K562 (cell line): ENCODE measurements at regions not wholly inside any gene's neighbourhood (a gene's known extent, or its start where the extent isn't known, plus 50 kb on each side); places are given as distances from the start of the nearest gene placed in this dataset.

ENCODE experiments used
- ATAC-seq: fragments of 200-7000 bp; cut with Tn5 transposase; 3 replicates; pipeline ENCODE4 v1.9.1; 2020; ENCODE audit warnings: moderate library complexity
- BruUV-seq: library from RNA; stranded (reverse); fragments of 400-500 nt; replicated peaks from 2 replicates; lab custom pipeline; 2021; lab: Mats Ljungman, UMichigan
- CTCF ChIA-PET: fragments of 300-600 bp; formaldehyde crosslinking; extraction: SDS; loops from one replicate; lab custom pipeline; 2021; ENCODE audit warnings: low intra/inter-chr PET ratio; lab: Yijun Ruan, JAX
- POLR2A ChIA-PET: fragments of 300-600, 350-650 bp; sonication (Branson Sonifier 250); formaldehyde crosslinking; extraction: SDS; loops from one replicate; lab custom pipeline; 2021; ENCODE audit warnings: antibody characterized with exemption, inconsistent platforms; lab: Yijun Ruan, JAX
- DNase-seq, 4 experiments: peaks; one replicate each; pipeline versions ENCODE4 v3.0.0 to v3.0.0-alpha.2; 2011 to 2018; ENCODE audit warnings: low spot score in 3 of 4, mixed read lengths in 3 of 4; ENCODE audit errors: extremely low read depth in 1 of 4
- FAIRE-seq: peaks from 2 replicates; lab custom pipeline; 2011; peaks lifted over from hg19 to GRCh38; lab: Jason Lieb, UNC
- H2AFZ ChIP-seq: 2 replicates; pipeline ENCODE4 v1.6.0; 2011; ENCODE audit warnings: low read depth, low read length, control low read depth, inconsistent platforms
- H3K27ac ChIP-seq: fragments of 200-600 bp; 3 replicates; pipeline ENCODE4 v1.8.0; 2011; ENCODE audit warnings: low read depth, mild to moderate bottlenecking, control low read depth, inconsistent platforms, low read length, moderate library complexity, mixed read lengths; ENCODE audit errors: extremely low read depth
- H3K27me3 ChIP-seq, 2 experiments: fragments of 300-600 bp in 1 of 2; 2 replicates in 1 of 2; 3 replicates in 1 of 2; pipeline versions ENCODE4 v1.6.0 to v1.8.0; 2011; ENCODE audit warnings: inconsistent platforms in 2 of 2, low read length in 2 of 2, mild to moderate bottlenecking in 1 of 2, mixed read lengths in 1 of 2, moderate library complexity in 1 of 2; ENCODE audit not compliant: control insufficient read depth in 2 of 2, insufficient read depth in 2 of 2
- H3K36me3 ChIP-seq: fragments of 300-600 bp; 3 replicates; pipeline ENCODE4 v1.8.0; 2011; ENCODE audit warnings: mild to moderate bottlenecking, low read length, inconsistent platforms; ENCODE audit not compliant: control insufficient read depth, insufficient read depth
- H3K4me1 ChIP-seq, 2 experiments: fragments of 200-600 bp in 1 of 2; replicated peaks in 1 of 2; 2 replicates in 1 of 2; 3 replicates in 1 of 2; pipeline versions ENCODE4 v1.5.1 to v1.8.0; 2011; ENCODE audit warnings: inconsistent platforms in 2 of 2, low read length in 2 of 2, mild to moderate bottlenecking in 1 of 2, mixed read lengths in 1 of 2, moderate library complexity in 1 of 2; ENCODE audit not compliant: control insufficient read depth in 2 of 2, insufficient read depth in 2 of 2
- H3K4me2 ChIP-seq: 2 replicates; pipeline ENCODE4 v1.6.1; 2011; ENCODE audit warnings: low read length, control low read depth, inconsistent platforms, mixed read lengths; ENCODE audit not compliant: insufficient read depth
- H3K4me3 ChIP-seq: fragments of 200-600 bp; sonication (generic), shearing (Covaris generic); 2 replicates; pipeline ENCODE4 v1.5.1; 2016; ENCODE audit warnings: control low read depth, inconsistent platforms
- H3K79me2 ChIP-seq: fragments of 200-600 bp; 3 replicates; pipeline ENCODE4 v1.8.0; 2011; ENCODE audit warnings: low read length, inconsistent platforms; ENCODE audit not compliant: control insufficient read depth, insufficient read depth
- H3K9ac ChIP-seq, 2 experiments: 2 replicates each; pipeline versions ENCODE4 v1.6.0 to v1.6.1; 2011; ENCODE audit warnings: low read depth in 2 of 2, low read length in 2 of 2, control low read depth in 1 of 2, inconsistent platforms in 1 of 2, mild to moderate bottlenecking in 1 of 2, mixed read lengths in 1 of 2; ENCODE audit not compliant: insufficient read depth in 1 of 2
- H3K9me1 ChIP-seq: one replicate; pipeline ENCODE4 v1.6.0; 2011; ENCODE audit warnings: inconsistent platforms, mild to moderate bottlenecking, low read length, moderate library complexity; ENCODE audit not compliant: control insufficient read depth, insufficient read depth
- H3K9me3 ChIP-seq: replicated peaks from 2 replicates; pipeline ENCODE4 v1.5.1; 2011; ENCODE audit warnings: low read depth, low read length, inconsistent platforms; ENCODE audit not compliant: control insufficient read depth, insufficient read depth
- H4K20me1 ChIP-seq: replicated peaks from 2 replicates; pipeline ENCODE4 v1.6.1; 2011; ENCODE audit warnings: low read length, inconsistent platforms, mixed read lengths; ENCODE audit not compliant: control insufficient read depth, insufficient read depth
- NCOA6 ChIP-seq: fragments of 450-650 bp; IDR thresholded peaks from 2 replicates; pipeline ENCODE4 v1.6.1; 2017; ENCODE audit warnings: mild to moderate bottlenecking
- SREBF2 ChIP-seq: sonication (generic); formaldehyde crosslinking; IDR thresholded peaks from 2 replicates; pipeline ENCODE4 v1.4.0; 2020; ENCODE audit warnings: mild to moderate bottlenecking, missing genetic modification reagents
- TSC22D4 ChIP-seq: fragments of 450-650 bp; IDR thresholded peaks from 2 replicates; pipeline ENCODE4 v1.6.1; 2016; ENCODE audit warnings: missing genetic modification characterization, missing biosample characterization, control low read depth
- YBX1 ChIP-seq: fragments of 450-650 bp; IDR thresholded peaks from 2 replicates; pipeline ENCODE4 v1.7.1; 2016; ENCODE audit warnings: mild to moderate bottlenecking
- ZNF134 ChIP-seq: fragments of 250-450 bp; sonication (Bioruptor Pico); conservative IDR thresholded peaks from 2 replicates; pipeline ENCODE4 v1.4.0; 2020
- in situ Hi-C: fragments of 300-500 bp; cut with MboI; formaldehyde crosslinking; loops from 4 replicates; pipeline ENCODE4 v1.15.0; 2018; ENCODE audit warnings: inconsistent platforms, mixed read lengths
- intact Hi-C: fragments of 100-400 bp; cut with micrococcal nuclease; formaldehyde crosslinking; loops from 2 replicates; pipeline ENCODE4 v1.14.2; 2022
- TF ChIP-seq, protein P1 (sequence below): fragments of 250-450 bp; sonication (Bioruptor Pico); IDR thresholded peaks from 2 replicates; pipeline ENCODE4 v1.5.1; 2021; ENCODE audit warnings: mild to moderate bottlenecking
- TF ChIP-seq, protein P2 (sequence below), 2 experiments: IDR thresholded peaks; 2 replicates each; pipeline ENCODE4 v1.6.1; 2011; ENCODE audit warnings: borderline replicate concordance in 1 of 2, control low read depth in 1 of 2, low read depth in 1 of 2, low read length in 1 of 2, mild to moderate bottlenecking in 1 of 2, mixed read lengths in 1 of 2, moderate library complexity in 1 of 2; ENCODE audit not compliant: insufficient read depth in 1 of 2, insufficient read length in 1 of 2, poor library complexity in 1 of 2, severe bottlenecking in 1 of 2; ENCODE audit errors: extremely low read depth in 1 of 2
- TF ChIP-seq, protein P3 (sequence below): IDR thresholded peaks from 3 replicates; pipeline ENCODE4 v1.6.1; 2011; ENCODE audit warnings: borderline replicate concordance, mild to moderate bottlenecking; ENCODE audit not compliant: insufficient read length, insufficient read depth

DNA sequence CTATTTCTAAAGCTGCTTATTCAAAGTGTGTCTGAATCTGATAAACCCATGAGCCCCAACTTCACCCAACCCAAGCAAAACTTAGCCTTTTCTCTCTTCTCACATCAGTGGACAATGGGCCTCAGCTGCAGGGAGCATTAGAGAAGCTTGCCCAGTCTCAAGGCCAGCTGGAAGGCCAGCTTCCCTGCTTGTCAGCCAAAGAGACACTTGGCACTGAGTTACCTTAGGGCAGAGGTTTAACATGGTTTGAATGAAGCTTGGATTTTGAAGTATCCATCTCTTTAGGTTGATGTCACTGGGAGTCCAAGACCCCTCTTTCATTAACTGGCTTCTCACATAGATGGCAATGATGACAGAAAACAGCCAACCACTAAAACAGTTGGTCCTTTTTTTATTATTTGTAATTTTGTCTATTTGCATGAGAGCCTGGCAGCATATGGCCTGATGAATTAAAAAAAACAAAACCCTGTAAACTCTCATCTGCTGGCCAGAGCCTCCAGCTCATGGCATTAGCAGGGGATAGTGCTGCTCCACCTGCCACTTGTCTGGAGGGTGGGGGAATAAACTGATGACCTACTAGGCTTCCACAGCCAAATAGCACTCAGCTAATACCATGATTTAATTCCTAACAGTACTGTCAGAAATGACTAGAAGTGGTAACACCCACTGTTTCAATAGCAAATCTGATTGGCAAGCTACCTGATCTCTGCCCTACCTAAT, 137.0 kb downstream of the UBE2E3 start:
- intact Hi-C loops, result no loop called here
- no peaks in the 10 kb centered on the region for H4K20me1 ChIP-seq
- H3K9ac ChIP-seq, result no peak overlapping the region
- H3K9me1 ChIP-seq, result no peaks in the 10 kb centered on the region
- H3K4me1 ChIP-seq, result no peaks in the 10 kb centered on the region
- H3K27ac ChIP-seq, result no peak overlapping the region
- H3K36me3 ChIP-seq, result no peaks in the 10 kb centered on the region
- TF ChIP-seq NCOA6 (no peak), TSC22D4 (tag) (no peak), ZNF134 (CRISPR knock-in tag) (no peak), YBX1 (no peak), SREBF2 (no peak)
- TF ChIP-seq, protein P1, sequence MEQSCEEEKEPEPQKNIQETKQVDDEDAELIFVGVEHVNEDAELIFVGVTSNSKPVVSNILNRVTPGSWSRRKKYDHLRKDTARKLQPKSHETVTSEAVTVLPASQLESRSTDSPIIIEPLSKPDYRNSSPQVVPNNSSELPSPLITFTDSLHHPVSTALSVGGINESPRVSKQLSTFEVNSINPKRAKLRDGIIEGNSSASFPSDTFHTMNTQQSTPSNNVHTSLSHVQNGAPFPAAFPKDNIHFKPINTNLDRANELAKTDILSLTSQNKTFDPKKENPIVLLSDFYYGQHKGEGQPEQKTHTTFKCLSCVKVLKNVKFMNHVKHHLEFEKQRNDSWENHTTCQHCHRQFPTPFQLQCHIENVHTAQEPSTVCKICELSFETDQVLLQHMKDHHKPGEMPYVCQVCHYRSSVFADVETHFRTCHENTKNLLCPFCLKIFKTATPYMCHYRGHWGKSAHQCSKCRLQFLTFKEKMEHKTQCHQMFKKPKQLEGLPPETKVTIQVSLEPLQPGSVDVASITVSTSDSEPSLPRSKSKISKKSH, result no peak
- TF ChIP-seq, protein P2, sequence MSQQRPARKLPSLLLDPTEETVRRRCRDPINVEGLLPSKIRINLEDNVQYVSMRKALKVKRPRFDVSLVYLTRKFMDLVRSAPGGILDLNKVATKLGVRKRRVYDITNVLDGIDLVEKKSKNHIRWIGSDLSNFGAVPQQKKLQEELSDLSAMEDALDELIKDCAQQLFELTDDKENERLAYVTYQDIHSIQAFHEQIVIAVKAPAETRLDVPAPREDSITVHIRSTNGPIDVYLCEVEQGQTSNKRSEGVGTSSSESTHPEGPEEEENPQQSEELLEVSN (IDR thresholded peaks at IDR 0.05; ENCODE audit: borderline replicate concordance in 1 of 2, extremely low read depth in 1 of 2, insufficient read depth in 1 of 2, insufficient read length in 1 of 2, low read depth in 1 of 2, low read length in 1 of 2, poor library complexity in 1 of 2, severe bottlenecking in 1 of 2), result no peak
- TF ChIP-seq, protein P3, sequence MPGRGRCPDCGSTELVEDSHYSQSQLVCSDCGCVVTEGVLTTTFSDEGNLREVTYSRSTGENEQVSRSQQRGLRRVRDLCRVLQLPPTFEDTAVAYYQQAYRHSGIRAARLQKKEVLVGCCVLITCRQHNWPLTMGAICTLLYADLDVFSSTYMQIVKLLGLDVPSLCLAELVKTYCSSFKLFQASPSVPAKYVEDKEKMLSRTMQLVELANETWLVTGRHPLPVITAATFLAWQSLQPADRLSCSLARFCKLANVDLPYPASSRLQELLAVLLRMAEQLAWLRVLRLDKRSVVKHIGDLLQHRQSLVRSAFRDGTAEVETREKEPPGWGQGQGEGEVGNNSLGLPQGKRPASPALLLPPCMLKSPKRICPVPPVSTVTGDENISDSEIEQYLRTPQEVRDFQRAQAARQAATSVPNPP, result no peak
- no TSS peak for BruUV-seq
- no peak overlapping the region for H3K4me3 ChIP-seq
- CTCF ChIA-PET, result no interaction called here
- no peak overlapping the region for H2AFZ ChIP-seq
- DNase-seq, result no peak
- H3K9me3 ChIP-seq, result no peaks in the 10 kb centered on the region
- H3K27me3 ChIP-seq, result no peaks in the 10 kb centered on the region
- H3K4me2 ChIP-seq, result no peak overlapping the region
- in situ Hi-C loops, result no loop called here
- no peak for FAIRE-seq
- POLR2A ChIA-PET, result no interaction called here
- ATAC-seq, result no peak
- no peaks in the 10 kb centered on the region for H3K79me2 ChIP-seq
